CD4-positive, alpha-beta T cell treated with Interleukin-21 for 1 hour (primary cell): ENCODE measurements at regions not wholly inside any gene's neighbourhood (a gene's known extent, or its start where the extent isn't known, plus 50 kb on each side); places are given as distances from the start of the nearest gene placed in this dataset.
"Not testable (repeated sequence)": the region's sequence is repeated elsewhere in the genome, so short reads cannot be mapped to it uniquely, and the experiment has no call there.

Source experiments
- DNase-seq: peaks from one replicate; pipeline ENCODE4 v3.0.0-alpha.2; 2020

GRCh38 chr4:100609810-100610209 lies 92.0 kb upstream of the EMCN start:
- no peak for DNase-seq

GRCh38 chr4:100608651-100609050 lies 90.8 kb upstream of the EMCN start:
- not testable (repeated sequence) for DNase-seq

GRCh38 chr4:100605144-100605543 lies 87.3 kb upstream of the EMCN start:
- no peak for DNase-seq

- DNase-seq, result no peak
These were observed 76.1 kb upstream of the EMCN start for GRCh38 chr4:100593935-100594334.

GRCh38 chr4:100591161-100591876 lies 73.5 kb upstream of the EMCN start:
- no peak for DNase-seq

- DNase-seq, result no peak
These were observed 72.5 kb upstream of the EMCN start for GRCh38 chr4:100590325-100590724.

- DNase-seq, result no peak
These were observed 70.3 kb upstream of the EMCN start for GRCh38 chr4:100588076-100588475.

GRCh38 chr4:100582146-100582545 lies 64.3 kb upstream of the EMCN start:
- no peak for DNase-seq

GRCh38 chr4:100581337-100581736 lies 63.5 kb upstream of the EMCN start:
- no peak for DNase-seq

- no peak for DNase-seq
These were observed 58.7 kb upstream of the EMCN start for GRCh38 chr4:100576570-100576969.

GRCh38 chr4:100574607-100575006 lies 56.8 kb upstream of the EMCN start:
- DNase-seq, result no peak

GRCh38 chr4:100569196-100569595 lies 51.4 kb upstream of the EMCN start:
- DNase-seq, result no peak
